ENCODE measurements at regions not wholly inside any gene's neighbourhood (a gene's known extent, or its start where the extent isn't known, plus 50 kb on each side); places are given as distances from the start of the nearest gene placed in this dataset.

DNA sequence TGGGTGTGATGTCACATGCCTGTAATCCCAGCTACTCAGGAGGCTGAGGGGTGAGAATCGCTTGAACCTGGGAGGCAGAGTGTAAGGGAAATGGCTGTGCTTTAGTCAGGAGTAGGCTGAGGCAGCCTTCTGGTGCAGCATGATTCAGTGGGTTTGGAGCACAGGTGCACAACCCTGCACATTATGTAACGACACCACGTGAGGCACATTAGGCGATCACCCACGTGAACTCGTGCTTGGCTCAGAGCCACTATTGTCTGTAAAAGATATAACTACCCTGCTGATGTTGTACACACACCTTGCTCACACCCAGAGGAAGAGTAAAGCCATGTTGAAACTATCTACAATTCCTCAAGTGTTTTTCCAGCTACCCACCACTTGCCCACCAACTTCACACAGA is 54.8 kb upstream of the ZC3H15 start:
- TF ChIP-seq ZNF138 (CRISPR knock-in tag; conservative IDR thresholded peaks at IDR 0.05) (no peak), RELA (CRISPR knock-in tag; IDR thresholded peaks at IDR 0.05; ENCODE audit: borderline replicate concordance) (no peak), IRF2 (CRISPR knock-in tag; IDR thresholded peaks at IDR 0.05; ENCODE audit: borderline replicate concordance, low read depth) (no peak), NFYB (CRISPR knock-in tag; conservative IDR thresholded peaks at IDR 0.05; ENCODE audit: low read depth) (no peak), MXD4 (CRISPR knock-in tag; IDR thresholded peaks at IDR 0.05; ENCODE audit: borderline replicate concordance) (no peak), ZBTB21 (CRISPR knock-in tag; IDR thresholded peaks at IDR 0.05; ENCODE audit: borderline replicate concordance) (no peak), CREB1 (CRISPR knock-in tag; IDR thresholded peaks at IDR 0.05) (no peak), FOXP1 (CRISPR knock-in tag; IDR thresholded peaks at IDR 0.05; ENCODE audit: borderline replicate concordance) (no peak)
- TF ChIP-seq, protein P1, sequence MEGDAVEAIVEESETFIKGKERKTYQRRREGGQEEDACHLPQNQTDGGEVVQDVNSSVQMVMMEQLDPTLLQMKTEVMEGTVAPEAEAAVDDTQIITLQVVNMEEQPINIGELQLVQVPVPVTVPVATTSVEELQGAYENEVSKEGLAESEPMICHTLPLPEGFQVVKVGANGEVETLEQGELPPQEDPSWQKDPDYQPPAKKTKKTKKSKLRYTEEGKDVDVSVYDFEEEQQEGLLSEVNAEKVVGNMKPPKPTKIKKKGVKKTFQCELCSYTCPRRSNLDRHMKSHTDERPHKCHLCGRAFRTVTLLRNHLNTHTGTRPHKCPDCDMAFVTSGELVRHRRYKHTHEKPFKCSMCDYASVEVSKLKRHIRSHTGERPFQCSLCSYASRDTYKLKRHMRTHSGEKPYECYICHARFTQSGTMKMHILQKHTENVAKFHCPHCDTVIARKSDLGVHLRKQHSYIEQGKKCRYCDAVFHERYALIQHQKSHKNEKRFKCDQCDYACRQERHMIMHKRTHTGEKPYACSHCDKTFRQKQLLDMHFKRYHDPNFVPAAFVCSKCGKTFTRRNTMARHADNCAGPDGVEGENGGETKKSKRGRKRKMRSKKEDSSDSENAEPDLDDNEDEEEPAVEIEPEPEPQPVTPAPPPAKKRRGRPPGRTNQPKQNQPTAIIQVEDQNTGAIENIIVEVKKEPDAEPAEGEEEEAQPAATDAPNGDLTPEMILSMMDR (IDR thresholded peaks at IDR 0.05), result no peak
- TF ChIP-seq, protein P2, sequence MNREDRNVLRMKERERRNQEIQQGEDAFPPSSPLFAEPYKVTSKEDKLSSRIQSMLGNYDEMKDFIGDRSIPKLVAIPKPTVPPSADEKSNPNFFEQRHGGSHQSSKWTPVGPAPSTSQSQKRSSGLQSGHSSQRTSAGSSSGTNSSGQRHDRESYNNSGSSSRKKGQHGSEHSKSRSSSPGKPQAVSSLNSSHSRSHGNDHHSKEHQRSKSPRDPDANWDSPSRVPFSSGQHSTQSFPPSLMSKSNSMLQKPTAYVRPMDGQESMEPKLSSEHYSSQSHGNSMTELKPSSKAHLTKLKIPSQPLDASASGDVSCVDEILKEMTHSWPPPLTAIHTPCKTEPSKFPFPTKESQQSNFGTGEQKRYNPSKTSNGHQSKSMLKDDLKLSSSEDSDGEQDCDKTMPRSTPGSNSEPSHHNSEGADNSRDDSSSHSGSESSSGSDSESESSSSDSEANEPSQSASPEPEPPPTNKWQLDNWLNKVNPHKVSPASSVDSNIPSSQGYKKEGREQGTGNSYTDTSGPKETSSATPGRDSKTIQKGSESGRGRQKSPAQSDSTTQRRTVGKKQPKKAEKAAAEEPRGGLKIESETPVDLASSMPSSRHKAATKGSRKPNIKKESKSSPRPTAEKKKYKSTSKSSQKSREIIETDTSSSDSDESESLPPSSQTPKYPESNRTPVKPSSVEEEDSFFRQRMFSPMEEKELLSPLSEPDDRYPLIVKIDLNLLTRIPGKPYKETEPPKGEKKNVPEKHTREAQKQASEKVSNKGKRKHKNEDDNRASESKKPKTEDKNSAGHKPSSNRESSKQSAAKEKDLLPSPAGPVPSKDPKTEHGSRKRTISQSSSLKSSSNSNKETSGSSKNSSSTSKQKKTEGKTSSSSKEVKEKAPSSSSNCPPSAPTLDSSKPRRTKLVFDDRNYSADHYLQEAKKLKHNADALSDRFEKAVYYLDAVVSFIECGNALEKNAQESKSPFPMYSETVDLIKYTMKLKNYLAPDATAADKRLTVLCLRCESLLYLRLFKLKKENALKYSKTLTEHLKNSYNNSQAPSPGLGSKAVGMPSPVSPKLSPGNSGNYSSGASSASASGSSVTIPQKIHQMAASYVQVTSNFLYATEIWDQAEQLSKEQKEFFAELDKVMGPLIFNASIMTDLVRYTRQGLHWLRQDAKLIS (CRISPR knock-in tag; IDR thresholded peaks at IDR 0.05; ENCODE audit: borderline replicate concordance), result no peak
- TF ChIP-seq, protein P3, sequence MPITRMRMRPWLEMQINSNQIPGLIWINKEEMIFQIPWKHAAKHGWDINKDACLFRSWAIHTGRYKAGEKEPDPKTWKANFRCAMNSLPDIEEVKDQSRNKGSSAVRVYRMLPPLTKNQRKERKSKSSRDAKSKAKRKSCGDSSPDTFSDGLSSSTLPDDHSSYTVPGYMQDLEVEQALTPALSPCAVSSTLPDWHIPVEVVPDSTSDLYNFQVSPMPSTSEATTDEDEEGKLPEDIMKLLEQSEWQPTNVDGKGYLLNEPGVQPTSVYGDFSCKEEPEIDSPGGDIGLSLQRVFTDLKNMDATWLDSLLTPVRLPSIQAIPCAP (CRISPR knock-in tag; IDR thresholded peaks at IDR 0.05), result no peak
- TF ChIP-seq, protein P4, sequence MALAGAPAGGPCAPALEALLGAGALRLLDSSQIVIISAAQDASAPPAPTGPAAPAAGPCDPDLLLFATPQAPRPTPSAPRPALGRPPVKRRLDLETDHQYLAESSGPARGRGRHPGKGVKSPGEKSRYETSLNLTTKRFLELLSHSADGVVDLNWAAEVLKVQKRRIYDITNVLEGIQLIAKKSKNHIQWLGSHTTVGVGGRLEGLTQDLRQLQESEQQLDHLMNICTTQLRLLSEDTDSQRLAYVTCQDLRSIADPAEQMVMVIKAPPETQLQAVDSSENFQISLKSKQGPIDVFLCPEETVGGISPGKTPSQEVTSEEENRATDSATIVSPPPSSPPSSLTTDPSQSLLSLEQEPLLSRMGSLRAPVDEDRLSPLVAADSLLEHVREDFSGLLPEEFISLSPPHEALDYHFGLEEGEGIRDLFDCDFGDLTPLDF (CRISPR knock-in tag; IDR thresholded peaks at IDR 0.05), result no peak
- TF ChIP-seq, protein P5, sequence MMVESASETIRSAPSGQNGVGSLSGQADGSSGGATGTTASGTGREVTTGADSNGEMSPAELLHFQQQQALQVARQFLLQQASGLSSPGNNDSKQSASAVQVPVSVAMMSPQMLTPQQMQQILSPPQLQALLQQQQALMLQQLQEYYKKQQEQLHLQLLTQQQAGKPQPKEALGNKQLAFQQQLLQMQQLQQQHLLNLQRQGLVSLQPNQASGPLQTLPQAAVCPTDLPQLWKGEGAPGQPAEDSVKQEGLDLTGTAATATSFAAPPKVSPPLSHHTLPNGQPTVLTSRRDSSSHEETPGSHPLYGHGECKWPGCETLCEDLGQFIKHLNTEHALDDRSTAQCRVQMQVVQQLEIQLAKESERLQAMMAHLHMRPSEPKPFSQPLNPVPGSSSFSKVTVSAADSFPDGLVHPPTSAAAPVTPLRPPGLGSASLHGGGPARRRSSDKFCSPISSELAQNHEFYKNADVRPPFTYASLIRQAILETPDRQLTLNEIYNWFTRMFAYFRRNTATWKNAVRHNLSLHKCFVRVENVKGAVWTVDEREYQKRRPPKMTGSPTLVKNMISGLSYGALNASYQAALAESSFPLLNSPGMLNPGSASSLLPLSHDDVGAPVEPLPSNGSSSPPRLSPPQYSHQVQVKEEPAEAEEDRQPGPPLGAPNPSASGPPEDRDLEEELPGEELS (CRISPR knock-in tag; IDR thresholded peaks at IDR 0.05), result no peak

All from WTC11 (cell line).